Ascending aorta (tissue), 2 donors: ENCODE measurements at regions not wholly inside any gene's neighbourhood (a gene's known extent, or its start where the extent isn't known, plus 50 kb on each side); places are given as distances from the start of the nearest gene placed in this dataset.

Source experiments
- DNase-seq, 2 donors: peaks; one replicate each; pipeline ENCODE4 v3.0.0-alpha.2; 2019; ENCODE audit warnings: low spot score in 2 of 2
- H3K27ac ChIP-seq, 2 donors: fragments of 200-600 bp; sonication (generic); one replicate each; pipeline ENCODE4 v1.5.1; 2016 to 2017; ENCODE audit warnings: mild to moderate bottlenecking in 1 of 2
- H3K27me3 ChIP-seq: fragments of 200-600 bp; sonication (generic); one replicate; pipeline ENCODE4 v1.5.1; 2017
- H3K36me3 ChIP-seq, 2 donors: fragments of 200-600 bp; sonication (generic); one replicate each; pipeline ENCODE4 v1.5.1; 2016
- H3K4me1 ChIP-seq, 2 donors: fragments of 200-600 bp; sonication (generic); one replicate each; pipeline ENCODE4 v1.5.1; 2016 to 2017; ENCODE audit warnings: mild to moderate bottlenecking in 1 of 2
- H3K4me3 ChIP-seq, 2 donors: fragments of 200-600 bp; sonication (generic); one replicate each; pipeline ENCODE4 v1.5.1; 2016 to 2017; ENCODE audit warnings: mild to moderate bottlenecking in 1 of 2
- H3K9me3 ChIP-seq, 2 donors: fragments of 200-600 bp; sonication (generic); one replicate each; pipeline ENCODE4 v1.5.1; 2016
- CTCF ChIP-seq, 3 experiments: fragments of 200-600 bp in 2 of 3; fragments of 450-650 bp in 1 of 3; sonication (generic) in 2 of 3; IDR thresholded peaks; one replicate each; pipeline ENCODE4 v1.5.1; 2016 to 2019; ENCODE audit warnings: antibody characterized with exemption in 3 of 3, mild to moderate bottlenecking in 1 of 3, moderate library complexity in 1 of 3
- intact Hi-C: fragments of 100-400 bp; cut with DNase I; formaldehyde crosslinking; loops from one replicate; pipeline ENCODE4 v1.15.1; 2023

- intact Hi-C loops: no loop called here
- no peaks in the 10 kb centered on the region for H3K9me3 ChIP-seq
- H3K4me1 ChIP-seq: no peaks in the 10 kb centered on the region
- no peak for TF ChIP-seq CTCF (IDR thresholded peaks at IDR 0.05)
- no peak overlapping the region for H3K4me3 ChIP-seq
- no peak for DNase-seq
- H3K27ac ChIP-seq: no peak overlapping the region
- no peaks in the 10 kb centered on the region for H3K36me3 ChIP-seq
- no peaks in the 10 kb centered on the region for H3K27me3 ChIP-seq
These were observed 388.2 kb upstream of the SEMA3A start for GRCh38 chr7:84582747-84583146.

- Histone ChIP-seq H3K4me1 (no peaks in the 10 kb centered on the region), H3K27ac (no peak overlapping the region), H3K27me3 (no peaks in the 10 kb centered on the region), H3K4me3 (no peak overlapping the region), H3K9me3 (no peaks in the 10 kb centered on the region), H3K36me3 (no peaks in the 10 kb centered on the region)
- intact Hi-C loops: no loop called here
- TF ChIP-seq CTCF (IDR thresholded peaks at IDR 0.05): no peak
- no peak for DNase-seq
These were observed 384.2 kb upstream of the SEMA3A start for GRCh38 chr7:84578825-84579224.

GRCh38 chr7:84568781-84569180 is 374.2 kb upstream of the SEMA3A start:
- Histone ChIP-seq H3K9me3 (no peaks in the 10 kb centered on the region), H3K36me3 (no peaks in the 10 kb centered on the region), H3K4me3 (no peak overlapping the region), H3K27ac (no peak overlapping the region), H3K27me3 (no peaks in the 10 kb centered on the region), H3K4me1 (no peaks in the 10 kb centered on the region)
- no peak for DNase-seq
- intact Hi-C loops: no loop called here
- no peak for TF ChIP-seq CTCF (IDR thresholded peaks at IDR 0.05)

GRCh38 chr7:84565345-84566074 is 370.9 kb upstream of the SEMA3A start:
- Histone ChIP-seq H3K27me3 (no peaks in the 10 kb centered on the region), H3K27ac (no peak overlapping the region), H3K36me3 (no peaks in the 10 kb centered on the region), H3K4me1 (no peaks in the 10 kb centered on the region), H3K4me3 (no peak overlapping the region), H3K9me3 (no peaks in the 10 kb centered on the region)
- DNase-seq: no peak
- no peak for TF ChIP-seq CTCF (IDR thresholded peaks at IDR 0.05)
- intact Hi-C loops: no loop called here

- Histone ChIP-seq H3K27ac (no peak overlapping the region), H3K4me3 (no peak overlapping the region), H3K9me3 (peaks cover 0 to 19% of the 10 kb centered on the region in 2 donors), H3K36me3 (no peaks in the 10 kb centered on the region), H3K4me1 (no peaks in the 10 kb centered on the region), H3K27me3 (no peaks in the 10 kb centered on the region)
- intact Hi-C loops: no loop called here
- TF ChIP-seq CTCF (IDR thresholded peaks at IDR 0.05): no peak
- no peak for DNase-seq
These were observed 359.1 kb upstream of the SEMA3A start for GRCh38 chr7:84553711-84554110.

GRCh38 chr7:84549409-84549808 is 354.8 kb upstream of the SEMA3A start:
- DNase-seq: no peak

More at GRCh38 chr7:84549409-84549808, 354.8 kb upstream of the SEMA3A start:
- Histone ChIP-seq H3K27ac (no peak overlapping the region), H3K4me1 (no peaks in the 10 kb centered on the region), H3K9me3 (no peaks in the 10 kb centered on the region), H3K27me3 (no peaks in the 10 kb centered on the region), H3K4me3 (no peak overlapping the region), H3K36me3 (no peaks in the 10 kb centered on the region)
- intact Hi-C loops: no loop called here
- TF ChIP-seq CTCF (IDR thresholded peaks at IDR 0.05): no peak
